ENCODE measurements at regions not wholly inside any gene's neighbourhood (a gene's known extent, or its start where the extent isn't known, plus 50 kb on each side); places are given as distances from the start of the nearest gene placed in this dataset.
A peak's percentile ranks its signal among the peaks of the same experiment; 100 is the strongest.

DNA sequence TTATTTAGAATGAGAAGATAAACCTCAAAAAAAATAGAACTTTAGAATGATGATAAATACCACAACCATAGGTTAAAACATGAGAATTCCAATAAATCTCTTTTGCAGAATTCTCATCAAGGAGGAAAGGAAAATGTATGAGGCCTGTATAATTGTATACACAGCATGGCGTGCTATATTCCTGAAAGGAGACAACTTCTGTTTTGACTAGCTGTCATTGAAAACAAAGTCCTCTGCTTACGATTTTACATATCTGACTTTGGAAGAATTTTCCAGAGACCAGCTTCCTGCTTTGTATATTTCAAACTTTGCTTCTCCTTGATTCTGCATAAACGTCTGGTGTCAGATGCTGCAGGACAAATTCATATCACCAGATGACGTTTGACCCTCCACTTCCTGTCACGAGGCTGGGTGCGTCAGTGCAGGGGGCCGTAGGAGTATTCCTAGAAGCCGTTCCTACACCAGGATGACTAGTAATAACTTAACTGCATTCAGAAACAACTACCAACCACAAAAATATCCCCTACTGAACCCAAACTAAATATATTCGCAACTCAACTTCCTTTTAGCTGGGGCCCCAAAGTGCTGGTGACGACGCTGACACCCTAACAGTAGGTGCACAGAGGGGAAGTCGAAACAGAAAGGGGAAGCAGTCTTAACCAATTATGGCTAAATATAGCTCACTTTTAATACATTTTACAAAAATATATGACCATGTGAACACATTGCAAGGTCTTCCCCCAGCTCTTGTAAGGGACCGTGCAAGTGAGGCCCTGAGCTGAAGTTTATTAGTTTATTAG is 178.6 kb upstream of the INHBA start:
- H3K27ac ChIP-seq = peak overlapping the region in 2 of 5 donors; percentile 7 to 73
- H3K4me3 ChIP-seq = no peak overlapping the region
- H3K9me3 ChIP-seq (replicated peaks in 1 of 3) = no peaks in the 10 kb centered on the region
- no peak for TF ChIP-seq CTCF (IDR thresholded peaks at IDR 0.05)
- TF ChIP-seq POLR2A (IDR thresholded peaks at IDR 0.05) = no peak
- peak; percentile 36 to 69 (median 46) for DNase-seq
- no peaks in the 10 kb centered on the region for H3K36me3 ChIP-seq (replicated peaks in 1 of 2)
- WGBS, 4 donors = 57 to 71% (median 62%) methylated on average over 13 of the region's 13 CpGs
- intact Hi-C loops (cut with DNase I) = no loop called here
- H3K27me3 ChIP-seq = no peaks in the 10 kb centered on the region
- H3K4me1 ChIP-seq (replicated peaks in 1 of 2) = peaks cover 0 to 6% of the 10 kb centered on the region in 2 donors

DNA sequence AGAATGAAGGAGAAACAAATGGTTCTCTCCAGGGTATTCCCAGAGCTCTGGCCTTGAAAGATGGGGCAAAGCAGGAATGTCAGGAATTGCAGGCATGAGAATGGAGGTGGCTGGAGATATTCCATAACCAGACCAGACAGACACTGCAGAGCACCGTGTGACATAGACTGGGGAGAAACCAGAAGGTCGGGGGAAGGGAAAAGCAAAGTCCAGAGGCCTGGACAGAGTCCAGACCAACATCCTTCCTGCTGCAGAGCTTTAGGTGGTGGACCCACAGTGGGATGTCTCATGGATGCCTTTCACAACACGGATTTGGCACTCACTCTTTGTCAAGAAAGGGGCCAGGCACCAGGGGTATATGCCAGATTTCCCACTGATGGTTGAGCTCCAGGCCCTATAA is 177.2 kb upstream of the INHBA start:
- 50 to 60% (median 58%) methylated on average over 2 to 3 of the region's 3 CpGs for WGBS, 4 donors
- peak in 1 of 7 donors; percentile 21 for DNase-seq
- no peak for TF ChIP-seq CTCF (IDR thresholded peaks at IDR 0.05)
- TF ChIP-seq POLR2A (IDR thresholded peaks at IDR 0.05) = no peak
- Histone ChIP-seq H3K36me3 (replicated peaks in 1 of 2) (no peaks in the 10 kb centered on the region), H3K4me1 (replicated peaks in 1 of 2) (no peaks in the 10 kb centered on the region), H3K27me3 (no peaks in the 10 kb centered on the region), H3K4me3 (no peak overlapping the region), H3K9me3 (replicated peaks in 1 of 3) (no peaks in the 10 kb centered on the region), H3K27ac (no peak overlapping the region)
- intact Hi-C loops (cut with DNase I) = no loop called here

GRCh38 chr7:41879403-41879802 is 176.5 kb upstream of the INHBA start:
- 64 to 72% (median 69%) methylated on average over 5 of the region's 5 CpGs for WGBS, 4 donors
- no peaks in the 10 kb centered on the region for H3K9me3 ChIP-seq (replicated peaks in 1 of 3)
- TF ChIP-seq POLR2A (IDR thresholded peaks at IDR 0.05) = no peak
- no peak for TF ChIP-seq CTCF (IDR thresholded peaks at IDR 0.05)
- H3K27me3 ChIP-seq = no peaks in the 10 kb centered on the region
- H3K4me1 ChIP-seq (replicated peaks in 1 of 2) = no peaks in the 10 kb centered on the region
- no peak overlapping the region for H3K27ac ChIP-seq
- DNase-seq = no peak
- H3K36me3 ChIP-seq (replicated peaks in 1 of 2) = no peaks in the 10 kb centered on the region
- no peak overlapping the region for H3K4me3 ChIP-seq
- intact Hi-C loops (cut with DNase I) = no loop called here

DNA sequence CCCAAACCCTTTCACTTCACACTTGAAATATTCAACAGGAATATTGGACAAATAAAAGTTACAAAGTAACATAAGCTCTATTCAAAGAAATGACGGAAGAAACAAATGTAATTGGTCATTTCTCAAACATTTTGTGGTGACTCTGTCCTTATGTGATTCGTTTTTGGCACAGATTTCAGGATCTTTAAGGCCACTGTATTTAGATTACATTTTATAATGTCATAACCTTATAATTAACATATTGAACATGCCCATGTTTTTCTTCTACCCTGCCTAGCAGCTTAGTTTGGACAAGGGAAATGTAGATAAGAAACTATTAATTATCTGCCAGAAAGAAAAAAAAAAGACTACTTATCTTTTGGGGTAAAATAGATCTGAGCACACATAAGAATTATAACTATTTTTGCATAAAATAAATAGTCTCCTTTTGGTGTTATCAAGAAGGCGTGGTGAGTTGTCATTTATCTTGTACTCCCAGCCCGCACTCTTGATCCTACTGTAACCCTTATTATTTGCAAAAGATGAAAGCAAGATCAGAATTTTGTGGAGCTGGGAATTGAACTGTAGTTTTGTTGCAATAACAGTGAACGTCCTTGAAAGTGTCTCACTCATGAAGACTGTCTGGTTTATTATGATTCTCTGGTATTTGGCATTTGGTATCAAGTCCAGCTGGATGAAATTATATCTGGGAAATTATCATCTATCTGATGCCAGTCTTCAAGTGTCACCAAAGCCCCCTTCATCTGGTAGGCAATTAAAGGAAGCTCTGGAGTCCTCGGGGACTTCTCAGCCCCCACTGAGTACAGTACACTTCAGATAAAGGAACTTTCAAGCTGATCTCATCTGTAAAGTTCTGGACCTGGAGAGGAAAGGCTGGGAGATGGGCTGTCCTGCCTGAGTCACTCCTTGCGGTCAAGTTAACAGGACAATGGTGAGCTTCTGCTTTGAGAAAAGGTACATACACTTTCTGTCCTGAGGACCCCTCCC is 175.7 kb upstream of the INHBA start:
- no peaks in the 10 kb centered on the region for H3K36me3 ChIP-seq (replicated peaks in 1 of 2)
- TF ChIP-seq CTCF (IDR thresholded peaks at IDR 0.05) (no peak), POLR2A (IDR thresholded peaks at IDR 0.05) (no peak)
- 25 to 37% (median 32%) methylated on average over 7 of the region's 7 CpGs for WGBS, 4 donors
- H3K27ac ChIP-seq = no peak overlapping the region
- intact Hi-C loops (cut with DNase I) = no loop called here
- H3K4me1 ChIP-seq (replicated peaks in 1 of 2) = no peaks in the 10 kb centered on the region
- no peak for DNase-seq
- no peaks in the 10 kb centered on the region for H3K9me3 ChIP-seq (replicated peaks in 1 of 3)
- no peaks in the 10 kb centered on the region for H3K27me3 ChIP-seq
- no peak overlapping the region for H3K4me3 ChIP-seq
